ENCODE measurements at regions not wholly inside any gene's neighbourhood (a gene's known extent, or its start where the extent isn't known, plus 50 kb on each side); places are given as distances from the start of the nearest gene placed in this dataset.
"Not testable (repeated sequence)": the region's sequence is repeated elsewhere in the genome, so short reads cannot be mapped to it uniquely, and the experiment has no call there.

DNA sequence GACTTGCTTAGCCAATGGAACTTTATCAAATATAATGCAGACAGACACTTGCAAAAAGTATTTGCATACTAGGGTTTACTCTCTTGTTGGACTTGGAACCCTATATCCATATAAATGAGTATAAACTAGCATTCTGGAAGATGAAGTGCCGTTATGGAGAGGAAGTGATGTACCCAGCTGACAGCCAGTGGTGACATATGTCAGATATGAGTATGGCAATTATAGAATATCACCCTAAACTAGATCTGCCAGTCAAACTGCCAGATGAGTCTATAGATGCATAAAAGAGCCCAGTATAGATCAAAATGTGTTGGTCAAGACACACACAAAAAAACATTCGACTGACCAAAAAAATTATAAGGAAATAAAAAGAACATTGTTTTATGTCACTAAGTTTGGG lies 739.3 kb downstream of the PLA2G4A start:
- DNase-seq, result no peak

DNA sequence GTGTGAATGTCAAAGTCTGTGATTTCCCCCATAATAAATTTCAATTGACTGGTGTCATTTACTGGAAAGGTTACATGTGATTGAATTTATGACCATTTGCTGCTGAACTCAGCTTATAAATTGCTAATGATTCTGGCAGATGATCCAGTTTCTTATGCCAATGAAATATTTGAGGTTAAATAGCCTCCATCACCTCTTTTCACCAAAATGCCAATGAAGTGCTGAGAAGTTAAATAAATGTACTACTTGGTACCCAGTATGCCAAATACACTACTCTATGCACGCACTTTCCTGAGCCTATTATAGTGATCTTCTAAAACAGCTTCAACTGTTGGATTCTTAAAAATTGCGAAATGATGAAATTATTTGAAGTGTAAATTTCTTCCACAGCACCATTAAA lies 741.4 kb downstream of the PLA2G4A start:
- no peak for DNase-seq

DNA sequence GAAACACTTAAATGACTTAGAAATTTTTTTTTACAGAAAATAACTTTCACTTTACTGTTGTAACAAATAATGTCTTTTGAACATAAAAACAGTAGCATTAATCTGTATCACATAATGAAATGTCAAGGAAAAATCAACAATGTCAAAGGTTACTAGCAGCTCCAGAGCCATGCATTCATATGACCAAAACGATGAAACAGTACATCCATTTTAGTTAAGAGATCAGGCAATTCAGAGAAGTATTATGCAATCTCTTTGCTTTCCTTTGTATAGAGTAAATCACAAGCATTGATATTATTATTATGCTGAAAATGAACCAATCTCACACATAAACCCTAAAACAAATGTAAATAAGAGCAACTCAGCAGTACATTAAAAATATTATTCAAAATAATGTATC lies 748.9 kb downstream of the PLA2G4A start:
- no peak for DNase-seq

DNA sequence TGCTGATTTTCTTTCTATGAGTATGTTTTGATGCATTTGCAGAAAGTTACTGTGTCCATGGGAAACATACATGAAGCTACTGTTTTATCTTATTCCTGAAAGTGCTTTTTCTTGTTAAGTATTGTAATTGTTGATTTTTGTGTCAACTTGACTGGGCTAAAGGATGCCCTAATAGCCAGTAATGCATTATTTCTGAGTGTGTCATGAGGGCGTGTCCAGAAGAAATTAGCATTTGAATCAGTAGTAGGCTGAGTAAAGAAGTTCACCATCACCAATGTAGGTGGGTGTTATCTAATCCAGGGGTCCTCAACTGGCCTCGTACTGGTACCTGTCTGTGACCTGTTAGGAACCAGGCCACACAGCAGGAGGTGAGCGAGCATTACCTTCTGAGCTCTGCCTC lies 760.2 kb downstream of the PLA2G4A start:
- no peak for DNase-seq

DNA sequence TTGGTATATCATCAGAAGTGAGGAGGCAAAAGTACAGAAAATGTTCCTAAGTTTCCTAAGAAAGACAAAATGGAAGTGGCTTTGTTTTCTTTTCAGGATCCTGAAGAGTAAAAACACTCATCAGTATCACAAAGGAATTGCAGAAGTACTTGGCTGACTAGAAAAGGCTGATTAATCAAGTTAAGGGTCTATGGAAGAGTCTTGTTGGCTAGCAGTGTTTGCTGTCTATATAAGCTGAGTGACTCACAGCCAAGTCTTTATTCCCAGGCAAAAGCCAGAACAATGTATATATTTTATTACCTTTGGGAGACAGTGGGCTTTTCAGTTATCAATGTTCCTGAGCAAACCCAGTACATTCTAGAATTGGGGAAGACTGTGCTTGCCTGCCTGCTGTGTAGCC lies 777.0 kb downstream of the PLA2G4A start:
- no peak for DNase-seq

DNA sequence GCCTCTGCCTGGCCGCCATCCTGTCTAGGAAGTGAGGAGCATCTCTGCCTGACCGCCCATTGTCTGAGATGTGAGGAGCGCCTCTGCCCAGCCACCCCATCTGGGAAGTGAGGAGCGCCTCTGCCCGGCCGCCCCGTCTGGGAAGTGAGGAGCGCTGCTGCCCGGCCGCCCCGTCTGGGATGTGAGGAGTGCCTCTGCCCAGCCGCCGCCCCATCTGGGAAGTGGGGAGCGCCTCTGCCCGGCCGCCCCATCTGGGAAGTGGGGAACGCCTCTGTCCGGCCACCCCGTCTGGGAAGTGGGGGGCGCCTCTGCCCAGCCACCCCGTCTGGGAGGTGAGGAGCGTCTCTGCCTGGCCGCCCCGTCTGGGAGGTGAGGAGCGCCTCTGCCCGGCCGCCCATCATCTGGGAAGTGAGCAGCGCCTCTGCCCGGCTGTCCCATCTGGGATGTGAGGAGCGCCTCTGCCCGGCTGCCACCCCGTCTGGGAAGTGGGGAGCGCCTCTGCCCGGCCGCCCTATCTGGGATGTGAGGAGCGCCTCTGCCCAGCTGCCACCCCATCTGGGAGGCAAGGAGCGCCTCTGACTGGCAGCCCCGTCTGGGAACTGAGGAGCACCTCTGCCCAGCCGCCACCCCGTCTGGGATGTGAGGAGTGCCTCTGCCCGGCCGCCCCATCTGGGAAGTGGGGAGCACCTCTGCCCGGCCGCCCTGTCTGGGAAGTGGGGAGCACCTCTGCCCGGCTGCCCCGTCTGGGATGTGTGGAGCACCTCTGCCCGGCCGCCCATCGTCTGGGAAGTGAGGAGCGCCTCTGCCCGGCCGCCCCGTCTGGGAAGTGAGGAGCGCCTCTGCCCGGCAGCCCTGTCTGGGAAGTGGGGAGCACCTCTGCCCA lies 787.3 kb downstream of the PLA2G4A start:
- DNase-seq, result not testable (repeated sequence)

DNA sequence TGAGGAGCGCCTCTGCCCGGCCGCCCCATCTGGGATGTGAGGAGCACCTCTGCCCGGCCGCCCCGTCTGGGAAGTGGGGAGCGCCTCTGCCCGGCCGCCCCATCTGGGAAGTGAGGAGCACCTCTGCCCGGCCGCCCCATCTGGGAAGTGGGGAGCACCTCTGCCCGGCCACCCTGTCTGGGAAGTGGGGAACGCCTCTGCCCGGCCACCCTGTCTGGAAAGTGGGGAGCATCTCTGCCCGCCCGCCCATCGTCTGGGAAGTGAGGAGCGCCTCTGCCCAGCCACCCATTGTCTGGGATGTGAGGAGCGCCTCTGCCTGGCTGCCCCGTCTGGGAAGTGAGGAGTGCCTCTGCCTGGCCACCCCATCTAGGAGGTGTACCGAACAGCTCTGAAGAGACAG lies 788.1 kb downstream of the PLA2G4A start:
- not testable (repeated sequence) for DNase-seq

DNA sequence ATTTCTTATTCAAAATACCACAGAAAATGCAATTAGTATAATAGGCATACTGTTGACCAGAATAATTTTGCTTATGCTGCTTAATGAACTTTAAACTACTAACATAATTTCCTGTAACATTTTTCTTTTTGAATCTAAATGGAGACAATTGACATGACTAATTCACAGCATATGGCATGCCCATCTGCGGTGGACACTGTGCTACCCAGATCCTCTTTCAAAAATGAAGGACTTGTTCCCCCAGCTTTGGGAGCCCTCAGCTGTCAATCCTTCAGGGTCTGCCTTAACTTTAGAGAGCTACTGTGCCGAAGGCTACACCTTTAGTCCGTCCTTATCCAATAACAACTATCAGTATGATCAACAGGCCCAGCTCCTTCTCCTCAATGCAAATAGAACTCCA lies 789.0 kb downstream of the PLA2G4A start:
- no peak for DNase-seq

DNA sequence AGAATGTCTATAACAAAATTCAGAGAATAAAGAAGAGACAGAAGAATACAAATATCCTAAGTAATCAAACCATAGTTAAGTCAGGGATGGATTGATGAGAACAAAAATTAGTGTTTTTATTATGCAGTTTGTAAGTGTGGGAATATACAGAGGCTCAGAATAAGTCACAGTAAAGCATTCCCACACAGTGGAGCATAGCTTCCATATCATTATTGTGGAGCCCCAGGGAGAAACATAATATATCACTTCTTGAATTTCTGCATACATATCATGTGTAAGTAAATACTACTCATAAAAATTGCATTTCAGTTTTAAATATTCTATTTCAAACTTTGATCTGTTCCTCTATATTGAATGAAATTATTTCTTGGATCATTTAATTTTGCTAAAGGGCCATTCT lies 790.4 kb downstream of the PLA2G4A start:
- no peak for DNase-seq

DNA sequence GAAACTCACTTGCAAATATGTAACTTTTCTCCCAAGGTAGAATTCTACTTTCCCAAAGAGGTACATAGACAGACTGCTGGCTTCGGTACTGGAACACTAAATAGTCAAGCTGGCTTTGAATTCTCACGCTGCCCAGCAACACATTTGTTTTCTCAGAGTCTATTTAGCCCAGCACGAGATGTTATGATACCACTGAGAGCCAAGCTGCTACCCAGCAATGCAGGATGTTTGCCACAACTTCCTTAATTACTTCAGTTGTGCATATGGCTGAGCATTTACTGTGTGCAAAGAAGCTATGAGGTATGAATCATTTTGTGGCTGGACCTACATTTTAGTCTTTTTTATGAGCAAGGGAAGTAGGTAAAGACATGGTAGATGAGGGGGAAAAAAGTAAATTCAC lies 793.2 kb downstream of the PLA2G4A start:
- DNase-seq, result no peak

DNA sequence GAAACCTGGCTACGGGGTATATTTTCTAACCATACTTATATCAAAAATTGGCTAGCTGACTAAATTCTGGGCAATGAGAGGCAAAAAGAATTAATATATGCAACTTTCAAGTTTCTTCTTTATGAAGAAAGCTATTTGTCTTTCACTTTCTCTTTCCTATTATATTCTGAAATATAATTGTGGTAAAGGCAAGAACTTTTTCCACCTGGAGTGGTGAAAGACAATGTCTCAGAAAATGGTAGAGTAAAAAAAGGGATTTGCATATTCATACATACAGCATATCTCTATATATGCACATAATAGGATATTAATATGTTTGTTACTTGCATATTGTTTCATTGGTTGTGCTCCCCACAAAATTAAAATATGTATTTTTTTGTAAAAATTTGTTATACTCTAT lies 793.8 kb downstream of the PLA2G4A start:
- no peak for DNase-seq

DNA sequence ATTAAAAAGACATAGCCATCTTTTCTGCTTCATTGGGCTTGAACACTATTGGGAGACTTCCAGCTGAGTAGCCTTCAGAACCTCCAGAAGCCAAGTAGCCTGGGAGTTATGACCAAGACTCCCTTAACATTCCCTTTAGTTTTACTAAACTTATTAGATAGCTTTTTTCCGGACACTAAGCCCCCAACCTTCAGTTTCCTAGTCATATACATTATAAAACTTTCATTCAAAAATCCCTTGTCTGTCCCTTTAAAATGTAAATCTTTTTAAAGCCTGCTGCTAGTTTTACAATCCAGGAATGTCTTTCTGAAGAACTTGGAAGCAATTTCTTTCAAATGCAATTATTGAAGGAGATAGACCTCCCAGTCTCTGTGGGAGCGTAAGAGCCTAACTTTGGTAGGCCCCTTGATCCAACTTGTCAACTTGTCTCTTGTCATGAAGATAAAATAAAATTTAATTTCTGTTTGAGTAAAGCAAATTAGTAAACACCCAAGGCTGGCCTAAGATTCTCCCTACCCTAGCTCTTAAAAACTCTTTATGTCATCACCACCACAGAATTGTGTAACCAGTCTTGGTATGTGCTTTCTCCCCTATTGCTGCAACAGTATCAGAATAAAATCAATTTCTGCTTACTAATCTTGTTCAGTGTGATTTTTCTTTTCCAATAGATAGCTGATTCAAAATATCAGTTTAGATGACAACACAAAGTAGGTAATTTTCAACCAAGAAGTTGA lies 796.2 kb downstream of the PLA2G4A start:
- DNase-seq, result no peak

DNA sequence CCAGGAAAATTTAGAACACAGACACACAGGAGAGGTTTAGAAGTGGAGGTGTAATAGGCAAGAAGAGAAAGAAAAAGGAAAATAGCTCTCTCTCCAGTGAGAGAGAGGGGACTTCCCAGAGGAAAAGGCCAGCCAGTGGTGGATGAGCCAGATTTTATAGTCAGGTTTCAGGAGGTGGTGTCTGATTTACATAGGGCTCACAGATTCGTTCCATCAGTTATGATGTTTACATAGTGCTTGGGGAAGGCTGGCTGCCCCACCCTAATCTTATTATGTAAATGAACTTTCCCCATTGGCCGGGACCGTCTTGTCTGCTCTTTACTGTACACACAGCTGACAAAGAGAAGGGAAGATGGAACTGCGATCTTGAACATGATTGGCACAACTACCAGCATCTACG lies 797.3 kb downstream of the PLA2G4A start:
- no peak for DNase-seq

DNA sequence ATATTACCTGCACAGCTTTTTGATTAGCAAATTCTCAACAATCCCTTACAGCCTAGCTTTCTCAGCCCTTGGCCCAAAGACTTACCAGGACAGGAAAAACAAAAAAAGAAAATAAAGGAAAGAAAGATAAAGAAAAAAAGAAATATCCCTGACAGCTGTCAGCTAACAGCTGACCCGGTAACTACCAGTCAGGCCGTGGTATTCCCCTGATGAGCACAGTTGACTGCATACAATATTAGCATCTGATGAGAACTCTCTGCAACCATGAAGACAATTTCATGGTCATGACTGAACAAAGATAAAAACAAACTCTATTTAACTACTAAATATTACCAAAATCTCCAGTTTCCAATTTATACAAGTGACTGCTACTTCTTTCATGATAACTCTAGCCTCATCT lies 798.8 kb downstream of the PLA2G4A start:
- DNase-seq, result no peak

DNA sequence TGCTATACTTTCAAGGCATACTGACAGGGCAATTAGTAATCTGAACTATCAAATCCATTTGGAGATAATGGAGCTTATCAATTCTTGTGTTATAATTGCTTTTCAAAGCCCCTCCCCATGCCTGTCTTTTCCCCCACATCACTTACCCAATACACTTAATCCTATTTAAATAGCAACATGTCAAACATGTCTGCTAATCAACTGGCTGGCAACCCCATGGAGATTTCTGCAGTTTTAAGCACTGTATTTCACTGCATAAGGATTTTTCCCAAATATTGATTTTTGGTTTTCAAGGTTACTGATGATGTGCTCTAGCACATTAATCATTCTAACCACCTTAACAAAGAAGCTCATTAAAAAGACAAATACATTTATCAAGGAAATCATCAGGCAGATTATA lies 800.3 kb downstream of the PLA2G4A start:
- DNase-seq, result no peak

DNA sequence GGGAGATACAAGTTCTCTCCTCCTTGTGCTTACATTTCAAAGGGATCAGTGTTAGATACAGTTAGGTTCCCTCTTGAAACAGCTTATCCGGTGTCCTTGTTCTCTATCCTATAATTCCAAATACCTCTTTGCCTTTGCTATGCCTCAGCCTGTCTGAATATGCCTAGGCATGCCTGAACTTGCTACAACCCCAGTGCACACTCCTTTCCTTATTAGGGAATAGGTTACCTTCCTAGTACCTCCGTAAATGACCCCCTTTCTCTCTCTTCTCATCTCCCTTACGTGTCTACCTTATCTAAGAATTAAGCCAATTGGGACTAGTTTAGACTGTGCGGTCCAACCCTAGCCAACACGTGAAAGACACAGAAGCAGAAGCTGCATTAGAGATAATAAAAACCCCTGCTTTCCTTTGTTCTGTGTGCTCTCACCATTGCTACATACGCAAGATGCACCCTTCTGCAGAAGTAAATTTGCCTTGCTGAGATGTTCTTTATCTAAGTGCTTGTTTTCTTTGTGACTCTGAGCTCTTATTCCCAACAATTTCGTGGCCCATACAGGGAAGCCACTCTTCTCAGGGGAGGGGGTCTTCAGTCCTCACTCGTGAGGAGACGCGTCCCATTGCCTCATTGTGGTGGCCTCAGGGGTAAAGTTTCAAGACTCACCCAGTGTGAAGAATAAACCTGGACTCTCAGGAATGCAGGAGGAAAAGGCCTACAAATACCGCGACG lies 802.1 kb downstream of the PLA2G4A start:
- no peak for DNase-seq

DNA sequence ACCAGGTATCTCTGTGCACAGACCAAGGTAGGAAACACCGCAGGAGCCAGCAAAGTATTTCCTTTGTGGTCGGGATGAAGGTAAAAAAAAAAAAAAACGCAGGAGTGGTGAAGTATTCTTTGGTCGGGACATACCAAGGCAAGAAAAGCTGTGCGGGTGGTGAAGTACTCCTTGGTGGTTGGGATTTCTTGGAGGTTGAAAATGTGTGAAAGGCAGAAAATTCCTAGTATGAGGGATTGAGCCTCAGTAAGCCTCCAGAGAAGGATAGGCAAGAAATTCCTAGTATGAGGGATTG lies 802.6 kb downstream of the PLA2G4A start:
- DNase-seq, result no peak

DNA sequence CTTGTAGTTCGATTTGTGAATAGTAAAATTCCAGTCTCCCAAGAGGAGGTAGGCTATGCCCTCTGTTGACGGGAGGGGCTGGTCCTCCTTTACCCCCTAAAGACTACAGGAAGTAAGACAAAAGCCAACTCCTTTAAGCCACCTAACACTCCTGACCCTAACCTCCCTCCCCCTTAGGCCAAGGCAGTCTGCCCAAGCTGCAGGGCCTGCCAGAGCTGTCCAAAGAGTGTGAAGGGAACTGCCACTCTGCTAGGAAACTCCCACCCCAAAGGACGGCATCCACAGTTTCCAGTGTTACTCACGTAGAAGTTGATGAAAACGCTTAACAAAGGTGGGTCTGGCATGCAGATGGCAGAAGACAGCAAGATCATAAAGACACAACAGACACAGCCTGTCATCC lies 803.2 kb downstream of the PLA2G4A start:
- no peak for DNase-seq

DNA sequence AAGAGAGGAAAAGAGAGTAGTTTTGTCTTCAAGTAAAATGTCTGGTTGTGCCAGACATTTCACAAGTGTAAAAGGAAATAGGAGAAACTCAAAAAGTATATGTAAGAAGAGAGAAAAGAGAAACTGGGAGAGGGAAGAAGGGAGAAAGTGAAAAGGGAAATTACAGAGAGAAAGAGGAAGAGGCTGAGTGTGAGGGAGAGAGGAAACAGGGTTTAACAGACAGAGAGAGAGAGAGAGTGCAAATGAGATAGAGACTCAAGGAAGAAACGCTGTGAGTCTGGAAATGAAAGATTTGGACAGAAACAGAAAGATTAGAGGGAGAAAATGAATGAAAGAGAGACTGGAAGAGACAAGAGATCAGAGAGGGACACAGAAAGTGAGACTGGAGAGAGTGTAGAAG lies 806.2 kb downstream of the PLA2G4A start:
- DNase-seq, result no peak

DNA sequence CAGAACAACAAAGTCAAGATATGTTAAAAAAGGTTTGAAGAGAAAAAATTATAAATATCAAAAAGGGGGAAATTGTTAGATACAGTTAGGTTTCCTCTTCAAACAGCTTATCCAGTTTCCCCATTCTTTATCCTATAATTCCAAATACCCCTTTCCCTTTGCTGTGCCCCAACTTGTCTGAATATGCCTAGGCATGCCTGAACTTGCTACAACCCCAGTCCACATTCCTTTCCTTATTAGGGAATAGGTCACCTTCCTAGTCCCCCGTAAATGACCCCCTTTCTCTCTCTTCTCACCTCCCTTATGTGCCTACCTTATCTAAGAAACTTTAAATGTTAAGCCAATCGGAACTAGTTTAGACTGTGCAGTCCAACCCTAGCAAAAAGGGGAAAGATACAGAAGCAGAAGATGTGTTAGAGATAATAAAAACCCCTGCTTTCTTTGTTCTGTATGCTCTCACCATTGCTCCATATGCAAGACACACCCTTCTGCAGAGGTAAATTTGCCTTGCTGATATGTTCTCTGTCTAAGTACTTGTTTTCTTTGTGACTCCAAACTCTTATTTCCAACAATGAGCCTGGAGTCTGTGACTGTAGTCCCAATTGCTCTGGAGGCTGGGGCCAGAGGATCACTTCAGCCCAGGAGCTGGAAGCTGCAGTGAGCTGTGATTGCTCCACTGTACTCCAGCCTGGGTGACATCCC lies 810.1 kb downstream of the PLA2G4A start:
- DNase-seq, result no peak

DNA sequence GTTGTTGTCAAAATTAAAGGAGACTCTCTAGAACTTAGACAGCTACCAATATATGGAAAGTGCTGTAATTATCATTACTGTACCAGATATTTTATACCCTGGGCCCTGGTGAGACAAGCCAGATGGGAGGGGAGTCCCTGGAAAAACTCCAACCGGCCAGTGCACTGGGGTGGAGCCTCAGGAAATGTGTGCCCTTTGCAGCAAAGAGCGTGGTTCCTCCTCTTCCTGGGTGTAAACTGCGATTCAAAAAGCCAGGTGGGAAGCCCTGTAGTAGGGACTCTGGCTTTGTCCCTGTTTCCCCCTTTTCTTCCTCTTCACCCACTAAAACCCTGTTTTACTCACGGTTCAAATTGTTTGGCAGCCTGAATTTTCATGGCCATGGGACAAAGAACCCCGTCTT lies 812.3 kb downstream of the PLA2G4A start:
- no peak for DNase-seq

DNA sequence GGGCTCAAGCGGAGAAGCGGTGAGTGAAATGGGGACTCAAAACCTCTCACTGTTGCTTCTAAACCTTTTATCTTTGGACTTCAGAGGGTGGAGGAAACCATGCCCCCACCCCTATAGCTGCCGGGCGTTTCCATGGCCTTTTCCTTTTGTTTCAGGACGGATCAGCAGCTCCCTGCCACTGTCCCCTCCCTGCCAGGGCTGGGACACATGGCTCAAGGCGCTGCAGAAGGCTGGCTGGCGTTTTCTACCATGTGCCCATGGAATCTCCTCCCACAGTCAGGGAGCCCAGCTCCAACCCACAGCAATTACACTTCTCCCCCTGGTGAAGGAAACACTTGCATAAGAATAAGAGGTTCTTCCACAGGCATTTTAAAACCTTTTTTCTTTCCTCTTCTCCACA lies 812.7 kb downstream of the PLA2G4A start:
- DNase-seq, result no peak

DNA sequence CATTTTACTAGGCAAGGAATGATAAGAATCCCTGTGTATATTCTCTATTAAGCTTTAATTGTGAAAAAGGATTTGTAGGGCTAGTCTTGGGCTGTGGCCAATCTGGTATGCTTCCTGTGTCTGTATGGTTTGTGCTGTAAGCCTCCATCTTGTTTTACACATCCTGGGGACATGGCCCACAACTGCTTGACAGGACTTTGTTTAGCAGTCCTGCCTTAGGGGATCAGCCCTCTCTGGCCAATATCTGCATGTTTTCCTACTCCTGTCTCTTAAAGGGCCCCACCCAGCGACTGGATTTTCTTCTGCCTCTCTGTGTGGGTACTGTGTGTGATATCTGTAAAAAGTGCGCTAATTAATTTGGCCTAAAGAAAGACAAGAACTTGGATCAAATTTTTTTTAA lies 813.2 kb downstream of the PLA2G4A start:
- DNase-seq, result no peak

All from CD4-positive, alpha-beta T cell treated with Interleukin-17A for 4 hours (primary cell).